B cell (primary cell): ENCODE measurements at regions not wholly inside any gene's neighbourhood (a gene's known extent, or its start where the extent isn't known, plus 50 kb on each side); places are given as distances from the start of the nearest gene placed in this dataset.

ENCODE experiments used
- ATAC-seq: fragments of 200-7000 bp; cut with Tn5 transposase; one replicate; pipeline ENCODE4 v1.10.0; 2021; ENCODE audit warnings: low read depth, mild to moderate bottlenecking, moderate number of reproducible peaks, moderate library complexity
- CTCF ChIA-PET: fragments of 350-600 bp; sonication (Branson Sonifier 250); formaldehyde crosslinking; loops from one replicate; lab custom pipeline; 2021; ENCODE audit warnings: antibody characterized with exemption, inconsistent platforms; lab: Charles Lee
- POLR2A ChIA-PET: fragments of 350-600 bp; sonication (Branson Sonifier 250); formaldehyde crosslinking; loops from one replicate; lab custom pipeline; 2021; ENCODE audit warnings: antibody characterized with exemption; lab: Charles Lee
- DNase-seq: peaks from one replicate; pipeline ENCODE4 v3.0.0; 2013
- H2AFZ ChIP-seq: 2 replicates; pipeline ENCODE4 v1.6.1; 2012; ENCODE audit warnings: mild to moderate bottlenecking, low read depth, low read length; ENCODE audit not compliant: insufficient read depth, poor library complexity, severe bottlenecking
- H3K27ac ChIP-seq, 2 donors: 1 replicate in 1 of 2; 2 replicates in 1 of 2; pipeline ENCODE4 v1.5.1; 2012 to 2013; ENCODE audit warnings: low read length in 2 of 2, mild to moderate bottlenecking in 2 of 2, moderate library complexity in 1 of 2
- H3K27me3 ChIP-seq, 4 experiments: fragments of 200-600 bp in 1 of 4; sonication (generic) in 1 of 4; replicated peaks in 1 of 4; 1 replicate in 2 of 4; 2 replicates in 2 of 4; pipeline versions ENCODE4 v1.6.1 to v1.7.0; 2013 to 2016; ENCODE audit warnings: low read length in 3 of 4, mild to moderate bottlenecking in 2 of 4, mixed read lengths in 1 of 4, moderate library complexity in 1 of 4; ENCODE audit not compliant: insufficient read depth in 4 of 4, control insufficient read depth in 3 of 4; ENCODE audit errors: control extremely low read depth in 1 of 4
- H3K36me3 ChIP-seq, 2 experiments: replicated peaks in 1 of 2; 1 replicate in 1 of 2; 2 replicates in 1 of 2; pipeline versions ENCODE4 v1.6.1 to v1.7.1; 2013; ENCODE audit warnings: low read length in 1 of 2; ENCODE audit not compliant: insufficient read depth in 2 of 2, control insufficient read depth in 1 of 2; ENCODE audit errors: control extremely low read depth in 1 of 2, extremely low read depth in 1 of 2
- H3K4me1 ChIP-seq, 2 donors: fragments of 200-600 bp in 1 of 2; sonication (generic) in 1 of 2; 1 replicate in 1 of 2; 2 replicates in 1 of 2; pipeline versions ENCODE4 v1.5.1 to v1.6.1; 2013 to 2017; ENCODE audit warnings: low read length in 2 of 2; ENCODE audit not compliant: control insufficient read depth in 2 of 2, insufficient read depth in 2 of 2
- H3K4me2 ChIP-seq: replicated peaks from 2 replicates; pipeline ENCODE3; 2012; ENCODE audit warnings: mild to moderate bottlenecking, low read depth, low read length; ENCODE audit not compliant: poor library complexity, severe bottlenecking
- H3K4me3 ChIP-seq, 5 experiments: fragments of 200-600 bp in 1 of 5; sonication (generic) in 1 of 5; 1 replicate in 3 of 5; 2 replicates in 2 of 5; pipeline versions ENCODE4 v1.5.1 to v1.7.0; 2011 to 2016; ENCODE audit warnings: low read length in 4 of 5, mild to moderate bottlenecking in 4 of 5, low read depth in 2 of 5, control low read depth in 1 of 5, moderate library complexity in 1 of 5; ENCODE audit not compliant: insufficient read depth in 1 of 5; ENCODE audit errors: control extremely low read depth in 1 of 5, extremely low read depth in 1 of 5
- H3K79me2 ChIP-seq: fragments of 200-600 bp; sonication (generic); one replicate; pipeline ENCODE4 v1.6.0; 2016; ENCODE audit warnings: low read length; ENCODE audit not compliant: control insufficient read depth, insufficient read depth
- H3K9ac ChIP-seq: fragments of 200-600 bp; sonication (generic); 2 replicates; pipeline ENCODE4 v1.6.1; 2017; ENCODE audit warnings: mild to moderate bottlenecking, low read length, moderate library complexity
- H3K9me3 ChIP-seq, 3 donors: one replicate each; pipeline versions ENCODE4 v1.6.1 to v1.7.1; 2013; ENCODE audit warnings: low read length in 2 of 3; ENCODE audit not compliant: control insufficient read depth in 2 of 3, insufficient read depth in 1 of 3; ENCODE audit errors: control extremely low read depth in 1 of 3
- H4K20me1 ChIP-seq: 2 replicates; pipeline ENCODE4 v1.6.0; 2012; ENCODE audit warnings: mild to moderate bottlenecking, low read length; ENCODE audit not compliant: insufficient read depth, control insufficient read depth, poor library complexity, severe bottlenecking
- H3K27ac Mint-ChIP-seq: one replicate; pipeline ENCODE4 v1.8.0; 2021; ENCODE audit warnings: mixed read lengths
- H3K27me3 Mint-ChIP-seq: one replicate; pipeline ENCODE4 v1.8.0; 2021; ENCODE audit warnings: mixed read lengths
- H3K4me1 Mint-ChIP-seq: one replicate; pipeline ENCODE4 v1.8.0; 2021; ENCODE audit warnings: mixed read lengths
- H3K4me3 Mint-ChIP-seq: one replicate; pipeline ENCODE4 v1.8.0; 2021; ENCODE audit warnings: mixed read lengths
- H3K9me3 Mint-ChIP-seq: one replicate; pipeline ENCODE4 v1.8.0; 2022; ENCODE audit warnings: mixed read lengths; ENCODE audit not compliant: insufficient read depth
- CTCF ChIP-seq: fragments of 200-600 bp; IDR thresholded peaks from one replicate; pipeline ENCODE4 v1.8.0; 2022; ENCODE audit warnings: antibody characterized with exemption, mild to moderate bottlenecking
- EZH2 ChIP-seq: IDR thresholded peaks from 2 replicates; pipeline ENCODE4 v1.6.1; 2012; ENCODE audit warnings: borderline replicate concordance, low read depth, mild to moderate bottlenecking, moderate library complexity, low read length; ENCODE audit not compliant: insufficient read depth, poor library complexity, severe bottlenecking
- WGBS: methylation state at CpG from one replicate; pipeline ENCODE4 v1.1.5; 2013; ENCODE audit warnings: missing lambda C conversion rate; ENCODE audit not compliant: insufficient coverage; 5-methylcytosine and 5-hydroxymethylcytosine counted together
- intact Hi-C: fragments of 100-400 bp; cut with micrococcal nuclease; formaldehyde crosslinking; loops from one replicate; pipeline ENCODE4 v1.10.0; 2022

- H4K20me1 ChIP-seq: no peaks in the 10 kb centered on the region
- no peaks in the 10 kb centered on the region for H3K4me1 ChIP-seq
- intact Hi-C loops: no loop called here
- H3K4me1 Mint-ChIP-seq: no peaks in the 10 kb centered on the region
- no peaks in the 10 kb centered on the region for H3K27me3 Mint-ChIP-seq
- H3K4me3 ChIP-seq: no peak overlapping the region
- DNase-seq (no peak), ATAC-seq (no peak)
- CTCF ChIA-PET: no interaction called here
- no peak overlapping the region for H3K27ac Mint-ChIP-seq
- no peak overlapping the region for H3K27ac ChIP-seq
- WGBS: 94% methylated on average over 8 of the region's 9 CpGs
- H2AFZ ChIP-seq: no peak overlapping the region
- POLR2A ChIA-PET: no interaction called here
- H3K4me3 Mint-ChIP-seq: no peak overlapping the region
- no peaks in the 10 kb centered on the region for H3K27me3 ChIP-seq
- H3K36me3 ChIP-seq: no peaks in the 10 kb centered on the region
- no peak overlapping the region for H3K4me2 ChIP-seq
- H3K9me3 ChIP-seq: peaks cover 0 to 1% (median 0%) of the 10 kb centered on the region in 3 donors
- H3K9ac ChIP-seq: no peak overlapping the region
- TF ChIP-seq CTCF (no peak), EZH2 (no peak)
- no peaks in the 10 kb centered on the region for H3K79me2 ChIP-seq
- H3K9me3 Mint-ChIP-seq: no peaks in the 10 kb centered on the region
Observed at GRCh38 chr18:70513502-70514171, 224.8 kb downstream of the SOCS6 start.

- H3K79me2 ChIP-seq: no peaks in the 10 kb centered on the region
- H3K36me3 ChIP-seq: no peaks in the 10 kb centered on the region
- no peak overlapping the region for H3K4me2 ChIP-seq
- no peak overlapping the region for H3K27ac ChIP-seq
- ChIA-PET CTCF (interaction anchor here (1.5 to 2.8 kb wide), 2 partner anchors 17 to 18 kb away, joined by 4 to 14 read pairs; no protein-coding TSS in a partner anchor), POLR2A (no interaction called here)
- no peaks in the 10 kb centered on the region for H3K27me3 Mint-ChIP-seq
- no peaks in the 10 kb centered on the region for H3K4me1 ChIP-seq
- no peaks in the 10 kb centered on the region for H3K27me3 ChIP-seq
- H2AFZ ChIP-seq: no peak overlapping the region
- DNase-seq (no peak), ATAC-seq (no peak)
- 93% methylated on average over 3 of the region's 4 CpGs for WGBS
- no peaks in the 10 kb centered on the region for H4K20me1 ChIP-seq
- H3K9me3 ChIP-seq: peaks cover 0 to 1% (median 0%) of the 10 kb centered on the region in 3 donors
- no peak overlapping the region for H3K9ac ChIP-seq
- TF ChIP-seq EZH2 (no peak), CTCF (no peak)
- no peaks in the 10 kb centered on the region for H3K9me3 Mint-ChIP-seq
- no peaks in the 10 kb centered on the region for H3K4me1 Mint-ChIP-seq
- intact Hi-C loops: no loop called here
- H3K4me3 ChIP-seq: no peak overlapping the region
- H3K4me3 Mint-ChIP-seq: no peak overlapping the region
- H3K27ac Mint-ChIP-seq: no peak overlapping the region
Observed at GRCh38 chr18:70507970-70508369, 219.1 kb downstream of the SOCS6 start.
